PC-9 (cell line): ENCODE measurements at regions not wholly inside any gene's neighbourhood (a gene's known extent, or its start where the extent isn't known, plus 50 kb on each side); places are given as distances from the start of the nearest gene placed in this dataset.
"Not testable (repeated sequence)": the region's sequence is repeated elsewhere in the genome, so short reads cannot be mapped to it uniquely, and the experiment has no call there.

Source experiments
- BruUV-seq: library from RNA; stranded (reverse); fragments of 400-500 nt; replicated peaks from 2 replicates; lab custom pipeline; 2021; lab: Mats Ljungman, UMichigan
- CTCF ChIA-PET: fragments of 300-600 bp; sonication (Branson Sonifier 250); formaldehyde crosslinking; loops from one replicate; lab custom pipeline; 2022; ENCODE audit warnings: antibody characterized with exemption; lab: Charles Lee
- POLR2A ChIA-PET: fragments of 300-600 bp; sonication (Branson Sonifier 250); formaldehyde crosslinking; loops from one replicate; lab custom pipeline; 2022; ENCODE audit warnings: antibody characterized with exemption; ENCODE audit not compliant: unreplicated experiment; lab: Charles Lee
- DNase-seq, 2 experiments: peaks; one replicate each; pipeline versions ENCODE4 v3.0.0 to v3.0.0-alpha.2; 2015 to 2022; ENCODE audit warnings: mixed read lengths in 1 of 2
- H2AFZ ChIP-seq: fragments of 200-600 bp; sonication (generic); 2 replicates; pipeline ENCODE4 v1.8.1; 2017; ENCODE audit warnings: antibody characterized with exemption
- H3F3A ChIP-seq: fragments of 200-600 bp; sonication (generic); 2 replicates; pipeline ENCODE4 v1.8.1; 2017; ENCODE audit warnings: antibody characterized with exemption, mild to moderate bottlenecking, low read depth; ENCODE audit not compliant: insufficient read depth
- H3K27ac ChIP-seq: fragments of 200-600 bp; sonication (generic); 2 replicates; pipeline ENCODE4 v1.6.1; 2016; ENCODE audit warnings: mixed run types
- H3K27me3 ChIP-seq: fragments of 200-600 bp; sonication (generic); 2 replicates; pipeline ENCODE4 v1.6.1; 2016; ENCODE audit warnings: low read depth, mixed run types; ENCODE audit not compliant: insufficient read depth
- H3K36me3 ChIP-seq: fragments of 200-600 bp; sonication (generic); 2 replicates; pipeline ENCODE4 v1.6.1; 2016; ENCODE audit warnings: low read depth, mixed run types
- H3K4me1 ChIP-seq: fragments of 200-600 bp; sonication (generic); replicated peaks from 2 replicates; pipeline ENCODE4 v1.6.1; 2016; ENCODE audit warnings: mixed run types; ENCODE audit not compliant: insufficient read depth
- H3K4me2 ChIP-seq: fragments of 200-600 bp; sonication (generic); 2 replicates; pipeline ENCODE4 v1.6.1; 2017; ENCODE audit warnings: mixed run types
- H3K4me3 ChIP-seq: fragments of 200-600 bp; sonication (generic); 2 replicates; pipeline ENCODE4 v1.6.1; 2016; ENCODE audit warnings: mixed run types
- H3K79me2 ChIP-seq: fragments of 200-600 bp; sonication (generic); 2 replicates; pipeline ENCODE4 v1.6.1; 2017; ENCODE audit warnings: low read depth, mixed run types
- H3K9me2 ChIP-seq: fragments of 200-600 bp; sonication (generic); 2 replicates; pipeline ENCODE4 v1.8.1; 2017; ENCODE audit warnings: mild to moderate bottlenecking; ENCODE audit not compliant: insufficient read depth
- H3K9me3 ChIP-seq: fragments of 200-600 bp; sonication (generic); 2 replicates; pipeline ENCODE4 v1.8.1; 2016; ENCODE audit warnings: low read depth; ENCODE audit not compliant: insufficient read depth
- H4K20me1 ChIP-seq: fragments of 200-600 bp; sonication (generic); 2 replicates; pipeline ENCODE4 v1.8.1; 2017; ENCODE audit not compliant: insufficient read depth
- EZH2 ChIP-seq: fragments of 200-600 bp; sonication (generic); IDR thresholded peaks from 2 replicates; pipeline ENCODE4 v1.8.0; 2017; ENCODE audit warnings: antibody characterized with exemption, low read depth
- intact Hi-C: fragments of 100-400 bp; cut with micrococcal nuclease; formaldehyde crosslinking; loops from one replicate; pipeline ENCODE4 v1.10.0; 2022; ENCODE audit not compliant: unreplicated experiment
- TF ChIP-seq, protein P1 (sequence below): fragments of 200-600 bp; sonication (generic); conservative IDR thresholded peaks from 2 replicates; pipeline ENCODE4 v1.6.1; 2017; ENCODE audit warnings: mixed run types, antibody characterized with exemption, mild to moderate bottlenecking, moderate library complexity

DNA sequence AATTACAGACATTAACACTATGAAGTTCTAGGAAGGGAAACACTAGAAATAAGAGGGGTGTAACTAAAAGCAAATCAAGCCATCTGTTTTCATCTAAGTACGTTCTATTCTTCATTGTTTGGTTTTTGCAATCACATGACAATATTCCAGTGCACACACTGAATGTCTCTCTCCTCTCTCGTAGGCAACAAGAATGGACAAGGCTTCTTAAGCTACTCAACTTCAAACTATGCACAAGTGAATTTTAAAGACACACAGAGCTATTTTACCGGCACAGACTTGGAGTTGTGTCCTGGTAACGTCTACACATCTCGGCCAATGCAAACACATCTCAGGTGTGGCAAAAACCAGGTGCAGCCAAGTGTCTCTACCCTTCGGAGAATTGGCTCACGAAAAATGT is 173.3 kb downstream of the PRKX start:
- Histone ChIP-seq H3F3A (no peaks in the 10 kb centered on the region), H3K27me3 (peaks cover 62% of the 10 kb centered on the region), H3K9me2 (no peaks in the 10 kb centered on the region), H3K36me3 (no peaks in the 10 kb centered on the region), H3K9me3 (no peaks in the 10 kb centered on the region), H3K4me3 (no peak overlapping the region), H3K4me2 (no peak overlapping the region), H4K20me1 (no peaks in the 10 kb centered on the region), H3K27ac (no peak overlapping the region), H3K4me1 (no peaks in the 10 kb centered on the region), H2AFZ (no peak overlapping the region), H3K79me2 (no peaks in the 10 kb centered on the region)
- ChIA-PET POLR2A (no interaction called here), CTCF (no interaction called here)
- intact Hi-C loops: no loop called here
- DNase-seq: no peak
- BruUV-seq: no TSS peak
- no peak for TF ChIP-seq EZH2
- TF ChIP-seq, protein P1, sequence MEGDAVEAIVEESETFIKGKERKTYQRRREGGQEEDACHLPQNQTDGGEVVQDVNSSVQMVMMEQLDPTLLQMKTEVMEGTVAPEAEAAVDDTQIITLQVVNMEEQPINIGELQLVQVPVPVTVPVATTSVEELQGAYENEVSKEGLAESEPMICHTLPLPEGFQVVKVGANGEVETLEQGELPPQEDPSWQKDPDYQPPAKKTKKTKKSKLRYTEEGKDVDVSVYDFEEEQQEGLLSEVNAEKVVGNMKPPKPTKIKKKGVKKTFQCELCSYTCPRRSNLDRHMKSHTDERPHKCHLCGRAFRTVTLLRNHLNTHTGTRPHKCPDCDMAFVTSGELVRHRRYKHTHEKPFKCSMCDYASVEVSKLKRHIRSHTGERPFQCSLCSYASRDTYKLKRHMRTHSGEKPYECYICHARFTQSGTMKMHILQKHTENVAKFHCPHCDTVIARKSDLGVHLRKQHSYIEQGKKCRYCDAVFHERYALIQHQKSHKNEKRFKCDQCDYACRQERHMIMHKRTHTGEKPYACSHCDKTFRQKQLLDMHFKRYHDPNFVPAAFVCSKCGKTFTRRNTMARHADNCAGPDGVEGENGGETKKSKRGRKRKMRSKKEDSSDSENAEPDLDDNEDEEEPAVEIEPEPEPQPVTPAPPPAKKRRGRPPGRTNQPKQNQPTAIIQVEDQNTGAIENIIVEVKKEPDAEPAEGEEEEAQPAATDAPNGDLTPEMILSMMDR: no peak

DNA sequence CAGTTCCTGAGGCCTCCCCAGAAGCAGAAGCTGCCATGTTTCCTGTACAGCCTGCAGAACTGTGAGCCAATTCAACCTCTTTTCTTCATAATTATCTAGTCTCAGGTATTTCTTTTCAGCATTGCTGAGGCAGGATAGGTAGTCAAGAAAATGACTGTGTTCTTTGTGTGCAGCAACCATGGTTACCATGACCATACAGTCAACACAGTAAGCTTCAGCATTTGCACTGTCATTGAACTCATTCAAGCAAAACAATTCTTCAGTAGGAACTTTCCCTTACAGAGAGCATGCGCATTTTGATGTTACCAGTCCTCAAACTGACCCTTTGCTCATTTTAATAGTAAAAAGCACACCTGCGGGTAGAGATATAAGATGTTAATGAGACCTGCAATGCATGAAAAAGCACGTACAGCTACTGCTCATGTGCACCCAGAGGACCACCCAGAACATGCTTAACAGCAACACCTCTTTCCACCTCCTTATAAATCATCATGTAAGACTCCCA is 180.8 kb downstream of the PRKX start:
- H4K20me1 ChIP-seq: no peaks in the 10 kb centered on the region
- DNase-seq: no peak
- TF ChIP-seq, protein P1: no peak
- TF ChIP-seq EZH2: no peak
- BruUV-seq: no TSS peak
- no peaks in the 10 kb centered on the region for H3K9me3 ChIP-seq
- no peak overlapping the region for H2AFZ ChIP-seq
- intact Hi-C loops: no loop called here
- no peaks in the 10 kb centered on the region for H3K4me1 ChIP-seq
- H3K27me3 ChIP-seq: peaks cover 43% of the 10 kb centered on the region
- H3K9me2 ChIP-seq: no peaks in the 10 kb centered on the region
- no peak overlapping the region for H3K27ac ChIP-seq
- no peak overlapping the region for H3K4me3 ChIP-seq
- H3F3A ChIP-seq: no peaks in the 10 kb centered on the region
- ChIA-PET CTCF (no interaction called here), POLR2A (no interaction called here)
- H3K36me3 ChIP-seq: no peaks in the 10 kb centered on the region
- no peak overlapping the region for H3K4me2 ChIP-seq
- H3K79me2 ChIP-seq: no peaks in the 10 kb centered on the region

DNA sequence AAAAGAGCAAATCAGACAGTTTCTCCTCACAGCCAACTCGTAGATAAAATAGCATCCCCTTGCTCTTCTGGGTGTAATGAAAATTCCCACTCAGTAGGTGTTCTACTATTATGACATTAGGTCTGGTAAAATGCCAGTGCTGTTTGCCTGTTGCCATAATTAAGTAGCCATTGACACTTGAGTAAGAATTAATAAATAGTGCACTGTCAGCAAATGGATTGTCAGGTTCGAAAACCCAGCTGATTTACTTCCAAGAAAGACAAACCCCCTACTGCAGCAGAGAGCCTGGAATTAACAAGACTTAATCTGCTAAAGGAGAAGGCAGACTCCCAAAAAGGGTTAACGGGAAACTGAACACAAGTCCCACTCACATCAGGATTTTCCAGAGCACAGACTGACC is 182.0 kb downstream of the PRKX start:
- H3K9me2 ChIP-seq, H3K4me1 ChIP-seq, H3K4me3 ChIP-seq, CTCF ChIA-PET, H3K36me3 ChIP-seq, BruUV-seq, POLR2A ChIA-PET, H2AFZ ChIP-seq, H3K79me2 ChIP-seq, H3K27ac ChIP-seq, H3K4me2 ChIP-seq, H4K20me1 ChIP-seq, DNase-seq, H3K9me3 ChIP-seq, H3F3A ChIP-seq, intact Hi-C loops: not testable (repeated sequence)
- H3K27me3 ChIP-seq: peaks cover 39% of the 10 kb centered on the region

DNA sequence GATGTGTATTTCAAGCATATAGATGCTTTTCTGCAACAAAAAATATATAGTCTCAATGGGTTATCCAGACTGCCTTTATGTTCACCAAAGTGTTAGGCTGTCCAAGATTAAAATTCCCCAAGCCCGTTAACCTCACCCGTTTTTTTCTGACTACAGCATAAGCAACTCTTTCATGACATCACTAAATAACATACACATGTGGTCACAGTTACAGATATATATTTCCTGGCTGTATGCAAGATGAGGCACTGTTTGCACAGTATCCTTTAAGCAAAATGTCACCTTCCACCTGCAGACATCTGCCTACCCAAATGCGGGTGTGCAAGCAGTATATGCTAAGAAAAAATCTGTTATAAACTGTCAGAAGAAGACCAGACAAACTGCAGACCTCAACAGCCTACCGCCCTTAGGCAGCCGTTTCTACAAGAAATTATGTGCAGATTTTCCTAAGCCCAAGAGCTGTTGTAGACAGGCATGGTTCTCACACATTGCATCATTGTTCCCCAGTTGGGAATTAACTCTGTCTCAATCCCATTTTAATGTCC is 183.1 kb upstream of the MXRA5 start:
- intact Hi-C loops: no loop called here
- H3K4me1 ChIP-seq: no peaks in the 10 kb centered on the region
- no peaks in the 10 kb centered on the region for H3K9me3 ChIP-seq
- BruUV-seq: no TSS peak
- ChIA-PET CTCF (no interaction called here), POLR2A (no interaction called here)
- no peaks in the 10 kb centered on the region for H3F3A ChIP-seq
- H2AFZ ChIP-seq: no peak overlapping the region
- H3K27me3 ChIP-seq: peaks cover 40% of the 10 kb centered on the region
- H3K36me3 ChIP-seq: no peaks in the 10 kb centered on the region
- no peak overlapping the region for H3K4me2 ChIP-seq
- no peak for DNase-seq
- TF ChIP-seq, protein P1: no peak
- TF ChIP-seq EZH2: no peak
- H3K79me2 ChIP-seq: no peaks in the 10 kb centered on the region
- H3K27ac ChIP-seq: no peak overlapping the region
- no peaks in the 10 kb centered on the region for H3K9me2 ChIP-seq
- H4K20me1 ChIP-seq: no peaks in the 10 kb centered on the region
- no peak overlapping the region for H3K4me3 ChIP-seq
